ENCODE measurements at regions not wholly inside any gene's neighbourhood (a gene's known extent, or its start where the extent isn't known, plus 50 kb on each side); places are given as distances from the start of the nearest gene placed in this dataset.

DNA sequence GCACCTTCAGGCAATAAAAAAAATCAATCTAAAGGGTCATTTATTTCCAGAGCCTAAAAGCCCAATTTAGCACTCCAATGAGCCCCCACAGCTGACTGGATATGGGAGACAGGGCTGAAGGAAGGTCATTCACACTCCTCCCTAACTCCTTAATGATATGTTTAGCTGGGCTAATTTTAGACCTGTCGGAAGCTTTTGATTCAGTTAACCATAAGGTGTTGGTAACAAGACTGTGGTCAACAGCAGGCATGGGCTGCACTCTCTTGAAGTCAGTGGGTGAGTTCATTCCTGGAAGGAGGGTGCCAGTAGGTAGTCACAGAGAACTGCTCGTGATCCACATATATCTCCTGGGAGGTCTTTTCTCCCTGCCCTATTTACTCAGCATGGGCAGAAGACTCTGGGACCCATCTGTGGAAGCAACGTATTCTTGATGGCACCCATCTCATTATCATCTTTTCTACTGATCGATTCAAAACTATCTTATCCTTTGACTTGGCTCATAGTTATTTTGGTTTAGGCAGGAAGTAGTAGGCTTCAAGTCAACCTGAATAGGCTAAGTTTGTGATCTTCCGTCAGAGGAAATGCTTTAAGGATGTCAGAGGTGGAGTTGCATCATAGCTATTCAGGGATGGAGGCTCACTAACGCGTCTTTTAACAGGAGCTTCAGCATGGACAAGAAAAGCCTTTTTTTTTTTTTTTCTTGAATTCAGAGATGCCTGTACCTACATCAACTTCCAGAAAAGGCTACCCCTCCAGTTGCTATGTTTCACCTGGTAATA, 367.7 kb upstream of the SLC30A5 start:
- no peak for DNase-seq

- no peak for DNase-seq
Observed at GRCh38 chr5:68727931-68728330, 365.9 kb upstream of the SLC30A5 start.

- no peak for DNase-seq
Observed at GRCh38 chr5:68729678-68730077, 364.1 kb upstream of the SLC30A5 start.

GRCh38 chr5:68730220-68730978, 363.4 kb upstream of the SLC30A5 start:
- no peak for DNase-seq

GRCh38 chr5:68730979-68731654, 362.7 kb upstream of the SLC30A5 start:
- no peak for DNase-seq

GRCh38 chr5:68732251-68732650, 361.6 kb upstream of the SLC30A5 start:
- no peak for DNase-seq

DNA sequence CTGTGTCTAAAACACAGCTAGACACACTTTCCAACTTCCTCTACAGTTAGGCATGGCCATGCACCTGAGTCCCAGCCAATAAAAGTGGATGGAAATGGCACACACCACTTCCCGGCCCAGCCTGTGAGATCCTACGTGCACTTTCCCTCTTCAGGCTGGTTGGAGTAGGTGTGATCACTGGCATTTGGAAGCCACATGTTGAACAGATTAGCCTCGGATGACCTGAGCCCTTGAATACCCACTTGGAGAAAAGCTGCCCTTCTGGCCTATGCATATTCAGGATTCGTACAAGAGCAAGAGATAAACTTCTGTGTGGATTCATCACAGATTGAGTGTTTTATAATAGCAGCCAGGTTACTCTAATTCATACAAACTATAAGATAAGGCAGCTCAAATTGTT, 359.0 kb upstream of the SLC30A5 start:
- no peak for DNase-seq

- no peak for DNase-seq
Observed at GRCh38 chr5:68738236-68738635, 355.6 kb upstream of the SLC30A5 start.

- no peak for DNase-seq
Observed at GRCh38 chr5:68738841-68739240, 355.0 kb upstream of the SLC30A5 start.

DNA sequence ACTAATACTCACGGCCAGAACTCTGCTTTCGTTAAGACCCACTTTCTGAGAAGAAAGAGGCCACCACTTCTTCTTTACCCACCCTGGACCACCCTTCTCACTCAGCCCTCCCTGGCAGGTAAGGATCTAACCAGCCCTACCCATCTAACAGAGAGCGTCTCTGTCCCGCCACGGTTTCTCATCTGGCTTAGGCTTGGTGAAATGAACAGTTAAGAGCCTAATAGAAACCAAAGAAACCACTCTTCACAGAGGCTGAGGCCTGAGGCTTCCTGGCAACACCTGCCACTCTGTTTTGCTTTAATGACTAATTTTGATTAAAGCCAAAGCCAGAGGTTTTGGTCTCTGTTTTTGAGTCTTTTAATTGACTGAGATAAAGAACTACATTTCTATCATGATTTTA, 354.1 kb upstream of the SLC30A5 start:
- no peak for DNase-seq

DNA sequence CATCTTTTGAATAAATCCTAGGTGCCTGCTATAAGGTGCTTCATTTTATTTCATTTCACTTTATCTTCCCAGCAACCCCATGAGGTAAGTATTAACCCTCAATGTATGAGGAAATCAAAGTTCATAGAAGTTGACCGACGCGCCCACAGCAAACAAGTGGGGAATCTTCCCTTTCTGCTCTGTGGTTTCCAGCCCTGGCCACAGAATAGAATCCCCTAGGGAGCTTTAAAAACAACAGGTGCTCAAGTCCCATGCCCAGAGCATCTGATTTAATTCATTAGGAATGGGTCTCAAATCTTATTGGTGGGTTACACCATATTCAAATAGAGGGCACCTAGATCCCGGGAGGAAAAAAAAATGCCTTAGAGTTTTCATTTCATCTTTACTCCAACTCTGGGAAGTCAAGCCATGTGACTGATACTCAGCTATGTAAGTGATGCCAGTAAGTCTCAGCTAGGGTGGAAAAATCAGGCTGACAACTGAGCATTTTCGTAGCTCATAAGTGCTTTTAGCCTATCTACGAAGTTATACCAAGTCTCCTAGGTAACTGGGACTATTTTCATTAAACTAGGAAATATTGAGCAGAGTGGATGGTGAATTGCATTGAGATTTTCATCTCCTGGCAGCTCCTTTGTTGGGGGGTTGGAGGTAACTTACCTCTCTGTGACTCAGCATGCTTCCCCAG, 353.4 kb upstream of the SLC30A5 start:
- DNase-seq: no peak

DNA sequence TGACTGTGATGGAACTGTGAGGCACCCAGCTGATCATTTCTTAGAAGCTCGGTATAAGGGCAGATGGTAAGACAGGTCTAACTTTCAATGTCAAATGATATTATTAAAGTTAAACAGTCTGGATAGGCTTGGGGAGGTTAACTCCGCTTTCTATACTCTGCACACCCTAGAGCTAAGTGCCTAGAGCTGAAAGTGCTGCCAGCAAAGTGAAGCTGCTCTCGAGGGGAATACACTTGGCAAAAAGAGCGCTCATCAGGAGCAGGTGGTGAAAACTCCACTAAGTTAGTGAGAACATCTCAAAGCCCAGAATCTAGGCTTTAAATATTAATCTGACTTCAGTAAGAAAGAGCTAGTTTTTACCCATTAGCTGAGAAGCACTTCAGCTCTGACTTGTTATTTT, 349.6 kb upstream of the SLC30A5 start:
- DNase-seq: no peak

DNA sequence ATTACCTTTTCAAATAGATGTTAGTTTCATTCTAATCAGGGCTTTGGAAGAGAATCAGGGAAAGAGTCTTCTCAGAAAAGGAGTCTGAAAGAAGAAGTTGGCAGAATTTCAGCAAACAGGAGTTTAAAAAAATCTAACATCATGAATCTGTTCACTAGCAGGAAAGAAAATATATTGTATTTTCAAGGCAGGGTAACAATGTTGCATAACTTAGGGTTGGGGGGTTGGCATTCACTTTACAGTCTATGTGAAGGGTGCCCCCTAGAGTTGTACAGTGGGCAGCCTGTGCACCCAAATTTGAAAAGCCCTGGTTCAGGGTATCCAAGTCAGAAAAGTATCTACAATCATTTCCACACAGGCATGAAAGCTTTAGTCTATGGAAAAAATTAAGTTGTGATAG, 348.4 kb upstream of the SLC30A5 start:
- DNase-seq: no peak

DNA sequence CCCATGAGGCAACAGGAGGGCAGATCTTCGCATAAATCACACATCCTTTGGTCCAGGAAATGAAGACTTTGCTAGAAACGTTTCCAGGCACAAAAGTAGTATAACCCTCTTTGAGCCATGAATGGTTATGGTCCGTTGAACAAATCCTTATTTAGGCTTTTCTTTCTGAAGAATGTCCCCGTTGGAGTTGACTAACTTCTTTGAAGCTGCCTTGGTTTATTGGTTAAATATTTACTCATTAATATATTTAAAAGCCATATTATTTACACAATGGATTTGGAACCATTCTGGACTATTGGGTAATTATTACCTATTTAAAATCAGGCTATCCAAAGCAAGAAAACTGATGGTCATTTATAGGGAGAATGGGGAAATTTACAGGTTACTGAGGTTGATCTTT, 347.6 kb upstream of the SLC30A5 start:
- no peak for DNase-seq

- DNase-seq: no peak
Observed at GRCh38 chr5:68746643-68747420, 347.0 kb upstream of the SLC30A5 start.

GRCh38 chr5:68747521-68747920, 346.3 kb upstream of the SLC30A5 start:
- DNase-seq: no peak

DNA sequence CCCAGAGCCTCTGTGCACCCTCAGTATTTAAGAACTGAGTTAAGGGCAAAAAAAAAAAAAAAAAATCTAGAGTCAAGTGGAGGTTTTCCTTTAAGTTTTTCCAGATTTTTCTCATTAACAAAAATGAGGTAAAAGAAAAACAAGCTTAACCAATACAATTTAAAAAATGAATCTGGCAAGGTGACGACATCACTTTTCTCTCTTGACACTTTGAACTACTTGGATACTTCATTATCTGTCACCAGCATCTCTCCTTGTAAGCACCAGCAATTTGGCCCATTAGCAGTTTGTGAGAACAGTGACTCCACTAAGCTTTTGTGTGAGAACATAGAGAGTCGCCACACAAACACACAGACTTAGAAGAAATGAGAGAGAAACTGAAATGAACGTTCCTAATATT, 345.7 kb upstream of the SLC30A5 start:
- no peak for DNase-seq

DNA sequence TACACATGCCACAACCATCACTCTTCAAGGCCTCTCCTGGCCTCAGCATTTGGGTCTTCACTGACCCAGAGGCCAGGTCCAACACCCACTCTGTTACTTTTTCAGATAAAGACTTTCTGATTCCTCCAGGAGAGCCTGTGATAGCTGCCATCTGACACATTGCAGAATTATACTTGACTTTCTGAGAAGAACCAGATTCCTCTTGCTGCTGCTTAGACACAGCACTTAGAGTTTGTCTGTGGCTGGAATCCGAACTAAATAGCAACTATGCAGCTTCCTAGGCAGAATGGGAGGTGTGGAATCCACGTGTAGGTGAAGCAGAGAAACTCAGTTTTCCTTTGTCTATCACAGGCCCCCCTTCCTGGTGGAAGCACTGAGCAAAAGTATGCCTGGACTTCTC, 344.7 kb upstream of the SLC30A5 start:
- no peak for DNase-seq

GRCh38 chr5:68749631-68750030, 344.2 kb upstream of the SLC30A5 start:
- DNase-seq: no peak

GRCh38 chr5:68751661-68752060, 342.2 kb upstream of the SLC30A5 start:
- DNase-seq: no peak

GRCh38 chr5:68754536-68754935, 339.3 kb upstream of the SLC30A5 start:
- DNase-seq: no peak

DNA sequence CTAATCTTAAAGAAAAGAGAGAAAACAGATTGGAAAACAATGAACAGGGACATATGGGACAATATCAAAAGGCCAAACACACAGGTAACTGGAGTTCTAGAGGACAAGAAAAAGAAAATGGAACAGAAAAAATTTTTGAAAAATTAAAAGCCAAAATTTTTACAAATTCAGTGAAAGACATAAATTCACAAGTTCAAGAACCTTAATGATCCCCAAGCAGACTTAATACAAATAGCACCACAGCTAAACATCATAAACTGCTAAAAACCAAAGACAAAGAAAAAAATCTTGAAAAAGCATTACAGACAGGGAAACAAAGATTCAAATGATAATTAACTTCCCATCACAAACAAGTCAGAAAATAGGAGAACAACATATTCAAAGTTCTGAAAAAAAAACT, 338.5 kb upstream of the SLC30A5 start:
- no peak for DNase-seq

GRCh38 chr5:68757006-68757405, 336.8 kb upstream of the SLC30A5 start:
- no peak for DNase-seq
